ENCODE measurements at regions not wholly inside any gene's neighbourhood (a gene's known extent, or its start where the extent isn't known, plus 50 kb on each side); places are given as distances from the start of the nearest gene placed in this dataset.

- H3K4me3 ChIP-seq, result no peak overlapping the region
- no peak overlapping the region for H3K27ac ChIP-seq
- H3K4me1 ChIP-seq, result peaks cover 0 to 13% (median 0%) of the 10 kb centered on the region in 3 donors
- no peak for ATAC-seq
- H3K9me3 ChIP-seq, result no peaks in the 10 kb centered on the region
- no peaks in the 10 kb centered on the region for H3K27me3 ChIP-seq
- 81 to 94% methylated on average over 3 of the region's 6 CpGs for WGBS, 2 donors (ENCODE audit: low coverage in 1 of 2)
- TF ChIP-seq POLR2AphosphoS5 (IDR thresholded peaks at IDR 0.05) (no peak), EP300 (IDR thresholded peaks at IDR 0.05) (no peak), CTCF (IDR thresholded peaks at IDR 0.05) (no peak), POLR2A (IDR thresholded peaks at IDR 0.05) (no peak)
- no peaks in the 10 kb centered on the region for H3K36me3 ChIP-seq
Measured at GRCh38 chr6:4561773-4562400, 214.3 kb upstream of the CDYL start.

- TF ChIP-seq CTCF (IDR thresholded peaks at IDR 0.05) (no peak), EP300 (IDR thresholded peaks at IDR 0.05) (no peak), POLR2AphosphoS5 (IDR thresholded peaks at IDR 0.05) (no peak), POLR2A (IDR thresholded peaks at IDR 0.05) (no peak)
- H3K36me3 ChIP-seq, result no peaks in the 10 kb centered on the region
- no peaks in the 10 kb centered on the region for H3K9me3 ChIP-seq
- no peaks in the 10 kb centered on the region for H3K27me3 ChIP-seq
- H3K4me3 ChIP-seq, result no peak overlapping the region
- 80 to 94% methylated on average over 2 to 3 of the region's 3 CpGs for WGBS, 2 donors (ENCODE audit: low coverage in 1 of 2)
- no peak for ATAC-seq
- H3K27ac ChIP-seq, result no peak overlapping the region
- H3K4me1 ChIP-seq, result peaks cover 0 to 13% (median 0%) of the 10 kb centered on the region in 3 donors
Measured at GRCh38 chr6:4561078-4561435, 215.1 kb upstream of the CDYL start.

- ATAC-seq, result no peak
- Histone ChIP-seq H3K36me3 (no peaks in the 10 kb centered on the region), H3K4me1 (peaks cover 0 to 13% (median 0%) of the 10 kb centered on the region in 3 donors), H3K9me3 (no peaks in the 10 kb centered on the region), H3K27me3 (no peaks in the 10 kb centered on the region), H3K4me3 (no peak overlapping the region), H3K27ac (no peak overlapping the region)
- 80 to 89% methylated on average over 7 to 10 of the region's 13 CpGs for WGBS, 2 donors (ENCODE audit: low coverage in 1 of 2)
- TF ChIP-seq CTCF (IDR thresholded peaks at IDR 0.05) (no peak), EP300 (IDR thresholded peaks at IDR 0.05) (no peak), POLR2AphosphoS5 (IDR thresholded peaks at IDR 0.05) (no peak), POLR2A (IDR thresholded peaks at IDR 0.05) (no peak)
Measured at GRCh38 chr6:4560221-4561077, 215.8 kb upstream of the CDYL start.

- Histone ChIP-seq H3K27ac (no peak overlapping the region), H3K27me3 (no peaks in the 10 kb centered on the region), H3K36me3 (no peaks in the 10 kb centered on the region), H3K4me1 (peaks cover 0 to 2% (median 0%) of the 10 kb centered on the region in 3 donors), H3K4me3 (no peak overlapping the region), H3K9me3 (no peaks in the 10 kb centered on the region)
- 93 to 99% methylated on average over 8 to 12 of the region's 19 CpGs for WGBS, 2 donors (ENCODE audit: low coverage in 1 of 2)
- no peak for ATAC-seq
- TF ChIP-seq POLR2A (IDR thresholded peaks at IDR 0.05) (no peak), EP300 (IDR thresholded peaks at IDR 0.05) (no peak)
Measured at GRCh38 chr6:4559281-4559875, 216.8 kb upstream of the CDYL start.

GRCh38 chr6:4554645-4555044, 221.6 kb upstream of the CDYL start:
- H3K27ac ChIP-seq, result no peak overlapping the region
- TF ChIP-seq POLR2AphosphoS5 (IDR thresholded peaks at IDR 0.05), result no peak
- TF ChIP-seq POLR2A (IDR thresholded peaks at IDR 0.05), result no peak
- no peak for TF ChIP-seq CTCF (IDR thresholded peaks at IDR 0.05)
- no peak for TF ChIP-seq EP300 (IDR thresholded peaks at IDR 0.05)
- H3K4me1 ChIP-seq, result no peaks in the 10 kb centered on the region
- no peaks in the 10 kb centered on the region for H3K36me3 ChIP-seq
- H3K4me3 ChIP-seq, result no peak overlapping the region
- H3K27me3 ChIP-seq, result no peaks in the 10 kb centered on the region
- ATAC-seq, result no peak
- no peaks in the 10 kb centered on the region for H3K9me3 ChIP-seq

All from gastroesophageal sphincter (tissue), 4 donors.